Endodermal cell (in vitro differentiated cells): ENCODE measurements at regions not wholly inside any gene's neighbourhood (a gene's known extent, or its start where the extent isn't known, plus 50 kb on each side); places are given as distances from the start of the nearest gene placed in this dataset.
"Not testable (repeated sequence)": the region's sequence is repeated elsewhere in the genome, so short reads cannot be mapped to it uniquely, and the experiment has no call there.

Experiments
- DNase-seq: peaks from one replicate; pipeline ENCODE4 v3.0.0-alpha.2; 2017
- H3K27ac ChIP-seq: 2 replicates; pipeline ENCODE4 v1.5.1; 2013; ENCODE audit warnings: mild to moderate bottlenecking, low read depth, low read length, moderate library complexity
- H3K27me3 ChIP-seq: 2 replicates; pipeline ENCODE4 v1.6.1; 2013; ENCODE audit warnings: mild to moderate bottlenecking, low read length, moderate library complexity; ENCODE audit not compliant: insufficient read depth, control insufficient read depth, poor library complexity, severe bottlenecking
- H3K36me3 ChIP-seq: 2 replicates; pipeline ENCODE4 v1.7.0; 2013; ENCODE audit warnings: mild to moderate bottlenecking, low read length, moderate library complexity; ENCODE audit not compliant: control insufficient read depth, insufficient read depth
- H3K4me1 ChIP-seq: one replicate; pipeline ENCODE4 v1.7.0; 2013; ENCODE audit warnings: low read length; ENCODE audit not compliant: control insufficient read depth, insufficient read depth
- H3K4me3 ChIP-seq: 2 replicates; pipeline ENCODE4 v1.5.1; 2013; ENCODE audit warnings: mild to moderate bottlenecking, low read length, moderate library complexity
- H3K9ac ChIP-seq: 2 replicates; pipeline ENCODE4 v1.6.1; 2013; ENCODE audit warnings: mild to moderate bottlenecking, low read length, moderate library complexity; ENCODE audit not compliant: poor library complexity, severe bottlenecking; ENCODE audit errors: extremely low read depth
- H3K9me3 ChIP-seq: 2 replicates; pipeline ENCODE4 v1.6.1; 2013; ENCODE audit warnings: mild to moderate bottlenecking, low read length, moderate library complexity; ENCODE audit not compliant: control insufficient read depth
- H3K27ac Mint-ChIP-seq: 2 replicates; pipeline ENCODE4 v1.8.0; 2020; ENCODE audit warnings: mixed read lengths
- H3K27me3 Mint-ChIP-seq: 2 replicates; pipeline ENCODE4 v1.8.0; 2021; ENCODE audit warnings: mild to moderate bottlenecking, mixed read lengths; ENCODE audit not compliant: insufficient read depth
- H3K36me3 Mint-ChIP-seq: 2 replicates; pipeline ENCODE4 v1.8.0; 2020; ENCODE audit warnings: low read depth, mixed read lengths
- H3K4me1 Mint-ChIP-seq: 2 replicates; pipeline ENCODE4 v1.8.0; 2020; ENCODE audit warnings: mixed read lengths
- H3K4me3 Mint-ChIP-seq: 2 replicates; pipeline ENCODE4 v1.8.0; 2020; ENCODE audit warnings: mild to moderate bottlenecking, moderate library complexity, mixed read lengths
- H3K9me3 Mint-ChIP-seq: 2 replicates; pipeline ENCODE4 v1.8.0; 2020; ENCODE audit warnings: mild to moderate bottlenecking, mixed read lengths
- CTCF ChIP-seq: fragments of 200-600 bp; sonication (generic); conservative IDR thresholded peaks from 2 replicates; pipeline ENCODE4 v1.5.0; 2021; ENCODE audit warnings: antibody characterized with exemption, mild to moderate bottlenecking
- WGBS, 2 experiments: methylation state at CpG; one replicate each; pipeline versions ENCODE4 v1.1.5 to v1.1.7; 2013; ENCODE audit warnings: missing lambda C conversion rate in 2 of 2, mixed read lengths in 1 of 2; ENCODE audit not compliant: insufficient coverage in 1 of 2, insufficient read length in 1 of 2; 5-methylcytosine and 5-hydroxymethylcytosine counted together

GRCh38 chr20:25859649-25860530 is 163.2 kb upstream of the ZNF337 start:
- peaks cover 6% of the 10 kb centered on the region for H3K36me3 Mint-ChIP-seq
- H3K9me3 Mint-ChIP-seq = peaks cover 1% of the 10 kb centered on the region
- Histone ChIP-seq H3K9me3 (no peaks in the 10 kb centered on the region), H3K9ac (no peak overlapping the region), H3K4me1 (no peaks in the 10 kb centered on the region), H3K4me3 (peak overlapping the region; percentile 49), H3K36me3 (no peaks in the 10 kb centered on the region), H3K27ac (no peak overlapping the region), H3K27me3 (peaks cover 53% of the 10 kb centered on the region)
- TF ChIP-seq CTCF = no peak
- peak overlapping the region; percentile 57 for H3K4me3 Mint-ChIP-seq
- DNase-seq = peak; percentile 89
- H3K27ac Mint-ChIP-seq = no peak overlapping the region
- peaks cover 2% of the 10 kb centered on the region for H3K4me1 Mint-ChIP-seq
- peaks cover 90% of the 10 kb centered on the region for H3K27me3 Mint-ChIP-seq
- 44 to 51% methylated on average over 33 to 51 of the region's 51 CpGs for WGBS, 2 experiments

- Histone ChIP-seq H3K27ac (no peak overlapping the region), H3K36me3 (no peaks in the 10 kb centered on the region), H3K9ac (no peak overlapping the region), H3K4me1 (no peaks in the 10 kb centered on the region), H3K9me3 (no peaks in the 10 kb centered on the region), H3K4me3 (no peak overlapping the region), H3K27me3 (peaks cover 42% of the 10 kb centered on the region)
- H3K4me1 Mint-ChIP-seq = peaks cover 2% of the 10 kb centered on the region
- peak overlapping the region; percentile 31 for H3K4me3 Mint-ChIP-seq
- H3K9me3 Mint-ChIP-seq = peaks cover 3% of the 10 kb centered on the region
- no peak for TF ChIP-seq CTCF
- no peak for DNase-seq
- H3K36me3 Mint-ChIP-seq = peaks cover 11% of the 10 kb centered on the region
- WGBS, 2 experiments = 85 to 91% methylated on average over 24 to 37 of the region's 37 CpGs
- peaks cover 81% of the 10 kb centered on the region for H3K27me3 Mint-ChIP-seq
- H3K27ac Mint-ChIP-seq = no peak overlapping the region
These were observed 162.1 kb upstream of the ZNF337 start for GRCh38 chr20:25858495-25859425.

- H3K4me3 Mint-ChIP-seq, H3K9ac ChIP-seq, H3K9me3 ChIP-seq, H3K4me1 Mint-ChIP-seq, H3K27ac Mint-ChIP-seq, H3K27ac ChIP-seq, DNase-seq, H3K4me1 ChIP-seq, H3K9me3 Mint-ChIP-seq, H3K4me3 ChIP-seq, H3K36me3 ChIP-seq: not testable (repeated sequence)
- Mint-ChIP-seq H3K36me3 (peaks cover 14% of the 10 kb centered on the region), H3K27me3 (peaks cover 66% of the 10 kb centered on the region)
- WGBS, 2 experiments = 91 to 92% methylated on average over 21 to 27 of the region's 28 CpGs
- peaks cover 33% of the 10 kb centered on the region for H3K27me3 ChIP-seq
These were observed 160.6 kb upstream of the ZNF337 start for GRCh38 chr20:25857091-25857788.
